Suprapubic skin (tissue), 4 donors: ENCODE measurements at regions not wholly inside any gene's neighbourhood (a gene's known extent, or its start where the extent isn't known, plus 50 kb on each side); places are given as distances from the start of the nearest gene placed in this dataset.

Experiments used
- DNase-seq, 2 donors: peaks; one replicate each; pipeline ENCODE4 v3.0.0-alpha.2; 2019; ENCODE audit warnings: low spot score in 2 of 2
- H3K27ac ChIP-seq: fragments of 200-600 bp; sonication (generic); one replicate; pipeline ENCODE4 v1.5.1; 2019
- H3K27me3 ChIP-seq: fragments of 200-600 bp; sonication (generic); one replicate; pipeline ENCODE4 v1.5.1; 2019
- H3K36me3 ChIP-seq: fragments of 200-600 bp; sonication (generic); one replicate; pipeline ENCODE4 v1.5.1; 2019
- H3K4me1 ChIP-seq: fragments of 200-600 bp; sonication (generic); one replicate; pipeline ENCODE4 v1.5.1; 2019
- H3K4me3 ChIP-seq: fragments of 200-600 bp; sonication (generic); one replicate; pipeline ENCODE4 v1.5.1; 2019; ENCODE audit warnings: mild to moderate bottlenecking
- H3K9me3 ChIP-seq: fragments of 200-600 bp; sonication (generic); one replicate; pipeline ENCODE4 v1.5.1; 2019
- EP300 ChIP-seq: sonication (generic); formaldehyde crosslinking; IDR thresholded peaks from one replicate; pipeline ENCODE4 v1.6.1; 2017; ENCODE audit warnings: antibody characterized with exemption
- POLR2A ChIP-seq, 2 donors: fragments of 450-650 bp; IDR thresholded peaks; one replicate each; pipeline ENCODE4 v1.6.1; 2017; ENCODE audit warnings: antibody characterized with exemption in 2 of 2, mild to moderate bottlenecking in 2 of 2, moderate library complexity in 2 of 2
- POLR2AphosphoS5 ChIP-seq, 3 donors: sonication (generic); formaldehyde crosslinking; IDR thresholded peaks; one replicate each; pipeline ENCODE4 v1.6.1; 2017; ENCODE audit warnings: antibody characterized with exemption in 3 of 3
- whole genome bisulfite sequencing: methylation state at CpG from one replicate; pipeline ENCODE4 v1.1.5; 2018; 5-methylcytosine and 5-hydroxymethylcytosine counted together
- TF ChIP-seq, protein P1 (sequence below), 2 donors: fragments of 200-600 bp in 1 of 2; fragments of 450-650 bp in 1 of 2; sonication (generic) in 1 of 2; IDR thresholded peaks; one replicate each; pipeline ENCODE4 v1.5.1; 2016 to 2019; ENCODE audit warnings: antibody characterized with exemption in 2 of 2, mild to moderate bottlenecking in 1 of 2, moderate library complexity in 1 of 2

DNA sequence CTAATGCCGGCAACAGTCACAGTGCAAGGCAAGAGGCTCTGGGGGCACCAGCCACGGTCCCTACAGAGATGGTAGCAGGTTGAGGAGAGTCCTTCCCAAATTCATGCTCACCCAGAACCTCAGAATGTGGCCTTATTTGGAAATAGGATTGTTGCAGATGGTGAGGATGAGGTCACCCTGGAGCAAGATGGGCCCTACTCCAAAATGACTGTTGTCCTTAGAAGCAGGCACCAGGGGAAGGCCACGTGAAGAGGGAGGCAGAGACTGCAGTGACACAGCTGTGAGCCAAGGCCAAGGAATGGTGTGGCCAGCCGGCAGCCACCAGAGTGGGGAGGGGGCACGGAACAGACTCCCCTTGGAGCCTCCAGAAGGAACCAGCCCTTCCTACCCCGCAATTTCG lies 70.8 kb upstream of the CLDN14 start:
- H3K27ac ChIP-seq: no peak overlapping the region
- H3K27me3 ChIP-seq: peaks cover 8% of the 10 kb centered on the region
- no peaks in the 10 kb centered on the region for H3K9me3 ChIP-seq
- TF ChIP-seq POLR2AphosphoS5 (IDR thresholded peaks at IDR 0.05) (no peak), POLR2A (IDR thresholded peaks at IDR 0.05) (no peak)
- H3K36me3 ChIP-seq: no peaks in the 10 kb centered on the region
- peaks cover 15% of the 10 kb centered on the region for H3K4me1 ChIP-seq
- DNase-seq: no peak
- 68% methylated on average over 7 of the region's 7 CpGs for WGBS
- H3K4me3 ChIP-seq: no peak overlapping the region

GRCh38 chr21:36551321-36551720 lies 71.4 kb upstream of the CLDN14 start:
- H3K4me3 ChIP-seq: no peak overlapping the region
- TF ChIP-seq POLR2A (IDR thresholded peaks at IDR 0.05): no peak
- TF ChIP-seq POLR2AphosphoS5 (IDR thresholded peaks at IDR 0.05): no peak
- TF ChIP-seq, protein P1, sequence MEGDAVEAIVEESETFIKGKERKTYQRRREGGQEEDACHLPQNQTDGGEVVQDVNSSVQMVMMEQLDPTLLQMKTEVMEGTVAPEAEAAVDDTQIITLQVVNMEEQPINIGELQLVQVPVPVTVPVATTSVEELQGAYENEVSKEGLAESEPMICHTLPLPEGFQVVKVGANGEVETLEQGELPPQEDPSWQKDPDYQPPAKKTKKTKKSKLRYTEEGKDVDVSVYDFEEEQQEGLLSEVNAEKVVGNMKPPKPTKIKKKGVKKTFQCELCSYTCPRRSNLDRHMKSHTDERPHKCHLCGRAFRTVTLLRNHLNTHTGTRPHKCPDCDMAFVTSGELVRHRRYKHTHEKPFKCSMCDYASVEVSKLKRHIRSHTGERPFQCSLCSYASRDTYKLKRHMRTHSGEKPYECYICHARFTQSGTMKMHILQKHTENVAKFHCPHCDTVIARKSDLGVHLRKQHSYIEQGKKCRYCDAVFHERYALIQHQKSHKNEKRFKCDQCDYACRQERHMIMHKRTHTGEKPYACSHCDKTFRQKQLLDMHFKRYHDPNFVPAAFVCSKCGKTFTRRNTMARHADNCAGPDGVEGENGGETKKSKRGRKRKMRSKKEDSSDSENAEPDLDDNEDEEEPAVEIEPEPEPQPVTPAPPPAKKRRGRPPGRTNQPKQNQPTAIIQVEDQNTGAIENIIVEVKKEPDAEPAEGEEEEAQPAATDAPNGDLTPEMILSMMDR (IDR thresholded peaks at IDR 0.05): no peak
- TF ChIP-seq EP300: no peak
- no CpG with 5 or more reads among the region's 4 CpGs for WGBS

DNA sequence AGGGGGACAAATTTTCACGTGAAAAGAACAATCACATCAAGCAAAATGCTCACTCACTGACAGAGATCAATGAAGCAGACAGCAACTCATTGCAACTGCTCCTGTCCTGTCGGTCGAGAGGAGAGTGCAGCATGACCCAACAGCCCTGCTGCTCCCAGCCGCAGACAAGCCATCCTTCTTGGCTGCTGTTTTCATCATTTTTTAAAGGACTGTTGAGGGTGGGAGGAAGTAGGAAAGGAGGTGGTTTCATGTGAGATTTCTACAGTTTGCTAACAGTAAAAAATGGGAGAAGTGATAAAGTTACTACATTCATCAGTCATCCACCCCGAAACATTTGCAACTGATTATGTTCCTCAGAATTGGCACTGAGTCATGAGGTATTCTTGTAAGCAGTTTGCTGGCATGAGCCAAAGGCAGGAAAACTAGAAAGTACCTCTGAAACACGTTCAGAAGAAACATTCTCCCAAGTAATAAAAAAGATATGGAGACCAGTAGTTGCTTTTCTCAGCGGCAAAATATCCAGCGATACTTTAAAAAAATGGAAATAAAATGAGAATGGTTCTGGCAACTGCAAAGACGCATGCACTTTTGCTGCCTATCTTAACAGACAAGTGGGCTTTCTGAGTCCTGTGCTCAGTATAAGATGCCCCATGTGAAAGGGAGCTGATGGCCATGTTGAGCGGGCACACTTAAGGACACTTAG lies 72.0 kb upstream of the CLDN14 start:
- no peak for TF ChIP-seq POLR2A (IDR thresholded peaks at IDR 0.05)
- H3K36me3 ChIP-seq: no peaks in the 10 kb centered on the region
- no peak for DNase-seq
- H3K27me3 ChIP-seq: peaks cover 8% of the 10 kb centered on the region
- H3K4me1 ChIP-seq: peaks cover 12% of the 10 kb centered on the region
- H3K27ac ChIP-seq: peak overlapping the region; percentile 8
- H3K4me3 ChIP-seq: no peak overlapping the region
- 32% methylated on average over 10 of the region's 10 CpGs for WGBS
- H3K9me3 ChIP-seq: no peaks in the 10 kb centered on the region

More at GRCh38 chr21:36551321-36551720, 71.4 kb upstream of the CLDN14 start:
- no peak for DNase-seq
- Histone ChIP-seq H3K27me3 (peaks cover 8% of the 10 kb centered on the region), H3K9me3 (no peaks in the 10 kb centered on the region), H3K36me3 (no peaks in the 10 kb centered on the region), H3K27ac (peak overlapping the region; percentile 8), H3K4me1 (peaks cover 12% of the 10 kb centered on the region)

DNA sequence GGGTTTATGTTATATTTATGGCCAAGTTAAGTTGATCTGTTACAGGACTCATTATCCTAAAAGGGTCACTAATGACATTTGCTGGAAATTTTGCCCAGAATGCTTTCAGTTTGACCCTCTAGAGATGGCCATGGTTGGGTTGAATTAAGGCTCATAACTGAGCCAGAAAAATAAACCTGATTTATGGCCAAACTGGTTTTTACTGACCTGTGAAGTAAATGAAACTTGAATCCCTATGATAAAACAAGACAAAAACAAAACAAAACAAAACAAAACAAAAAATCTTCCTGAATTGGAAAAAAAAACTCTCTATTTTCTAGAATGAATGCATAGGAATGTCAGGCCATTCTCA lies 72.5 kb upstream of the CLDN14 start:
- peaks cover 12% of the 10 kb centered on the region for H3K4me1 ChIP-seq
- H3K36me3 ChIP-seq: no peaks in the 10 kb centered on the region
- no peak overlapping the region for H3K27ac ChIP-seq
- no peak for TF ChIP-seq EP300
- no peak for TF ChIP-seq POLR2AphosphoS5 (IDR thresholded peaks at IDR 0.05)
- TF ChIP-seq, protein P1 (IDR thresholded peaks at IDR 0.05): no peak
- no peaks in the 10 kb centered on the region for H3K9me3 ChIP-seq
- H3K27me3 ChIP-seq: peaks cover 8% of the 10 kb centered on the region
- H3K4me3 ChIP-seq: no peak overlapping the region
- DNase-seq: no peak

DNA sequence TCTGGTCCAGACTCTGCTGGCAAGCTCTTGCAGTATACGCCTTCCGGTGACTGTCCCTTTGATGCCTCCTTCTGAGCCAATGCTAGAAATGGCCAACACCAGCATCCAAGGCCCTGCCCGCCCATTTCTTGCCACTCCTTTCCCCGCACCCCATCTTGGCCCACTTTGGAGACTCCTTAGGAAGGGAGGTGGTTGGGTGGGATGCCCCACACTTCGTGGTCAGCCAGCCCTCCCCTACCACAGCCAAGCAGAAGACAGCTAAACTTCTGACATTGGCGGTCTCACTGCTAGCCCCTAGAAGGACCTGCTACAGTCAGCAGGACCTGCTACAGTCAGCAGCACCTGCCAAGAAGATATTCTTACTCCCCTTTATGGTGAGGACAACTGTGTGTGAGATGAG lies 73.5 kb upstream of the CLDN14 start:
- Histone ChIP-seq H3K36me3 (no peaks in the 10 kb centered on the region), H3K9me3 (no peaks in the 10 kb centered on the region), H3K4me1 (peaks cover 12% of the 10 kb centered on the region), H3K27me3 (peaks cover 6% of the 10 kb centered on the region), H3K4me3 (no peak overlapping the region), H3K27ac (no peak overlapping the region)
- TF ChIP-seq EP300 (no peak), POLR2AphosphoS5 (IDR thresholded peaks at IDR 0.05) (no peak), POLR2A (IDR thresholded peaks at IDR 0.05) (no peak)
- TF ChIP-seq, protein P1 (IDR thresholded peaks at IDR 0.05): no peak
- WGBS: 91% methylated on average over 6 of the region's 6 CpGs
- no peak for DNase-seq

- DNase-seq: no peak
- Histone ChIP-seq H3K27ac (no peak overlapping the region), H3K9me3 (no peaks in the 10 kb centered on the region), H3K4me3 (no peak overlapping the region), H3K4me1 (peaks cover 12% of the 10 kb centered on the region), H3K36me3 (no peaks in the 10 kb centered on the region), H3K27me3 (peaks cover 6% of the 10 kb centered on the region)
- 77% methylated on average over 14 of the region's 15 CpGs for WGBS
- TF ChIP-seq POLR2A (IDR thresholded peaks at IDR 0.05): no peak
- TF ChIP-seq POLR2AphosphoS5 (IDR thresholded peaks at IDR 0.05): no peak
- no peak for TF ChIP-seq EP300
- TF ChIP-seq, protein P1 (IDR thresholded peaks at IDR 0.05): no peak
Measured at GRCh38 chr21:36554411-36555157, 74.7 kb upstream of the CLDN14 start.
